ENCODE measurements at regions not wholly inside any gene's neighbourhood (a gene's known extent, or its start where the extent isn't known, plus 50 kb on each side); places are given as distances from the start of the nearest gene placed in this dataset.
"Not testable (repeated sequence)": the region's sequence is repeated elsewhere in the genome, so short reads cannot be mapped to it uniquely, and the experiment has no call there.

DNA sequence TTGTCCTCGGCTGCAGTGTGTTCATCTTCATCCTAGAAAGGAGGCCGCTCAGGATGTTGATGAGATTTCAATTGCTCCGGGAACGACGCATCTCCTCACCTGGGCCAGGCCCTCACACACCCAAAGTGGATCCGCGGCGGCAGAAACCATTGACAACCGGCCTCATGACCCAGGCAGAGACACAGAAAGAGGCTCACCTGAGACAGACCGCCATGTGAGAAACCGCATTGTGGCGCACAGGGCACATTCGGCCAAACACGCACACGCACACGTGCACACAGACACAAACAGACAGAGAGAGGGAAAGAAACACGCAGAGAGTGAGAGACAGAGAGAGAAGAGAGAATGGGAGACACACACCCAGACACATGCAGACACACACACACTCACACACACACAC, 3879.3 kb downstream of the SRGAP2C start:
- peaks cover 17% of the 10 kb centered on the region for H3K36me3 Mint-ChIP-seq (ENCODE audit: low read depth)

DNA sequence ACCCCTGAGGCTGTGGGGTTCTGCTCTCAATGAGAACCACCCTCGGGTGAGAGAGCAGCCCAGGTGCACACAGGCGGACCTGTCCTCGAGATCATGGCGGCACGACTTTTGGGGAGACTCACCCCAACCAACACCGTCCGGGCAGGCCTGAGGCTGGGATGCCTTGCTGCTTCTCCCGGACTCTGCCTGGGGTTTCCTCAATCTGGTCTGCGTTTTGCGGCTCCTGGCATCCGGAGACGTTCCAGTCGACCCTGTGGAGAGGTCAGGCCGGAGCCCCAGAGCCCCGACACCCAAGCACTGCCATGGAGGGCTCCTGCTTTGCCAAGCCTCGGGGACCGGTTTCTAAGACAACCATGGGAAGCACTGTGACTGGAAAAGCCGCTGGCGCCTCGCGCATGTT, 3879.7 kb downstream of the SRGAP2C start:
- Mint-ChIP-seq H3K4me1 (no peaks in the 10 kb centered on the region), H3K36me3 (ENCODE audit: low read depth) (peaks cover 17% of the 10 kb centered on the region), H3K4me3 (no peak overlapping the region), H3K27ac (no peak overlapping the region), H3K9me3 (peaks cover 40% of the 10 kb centered on the region), H3K27me3 (ENCODE audit: low read depth) (no peaks in the 10 kb centered on the region)
- TF ChIP-seq, protein P1, sequence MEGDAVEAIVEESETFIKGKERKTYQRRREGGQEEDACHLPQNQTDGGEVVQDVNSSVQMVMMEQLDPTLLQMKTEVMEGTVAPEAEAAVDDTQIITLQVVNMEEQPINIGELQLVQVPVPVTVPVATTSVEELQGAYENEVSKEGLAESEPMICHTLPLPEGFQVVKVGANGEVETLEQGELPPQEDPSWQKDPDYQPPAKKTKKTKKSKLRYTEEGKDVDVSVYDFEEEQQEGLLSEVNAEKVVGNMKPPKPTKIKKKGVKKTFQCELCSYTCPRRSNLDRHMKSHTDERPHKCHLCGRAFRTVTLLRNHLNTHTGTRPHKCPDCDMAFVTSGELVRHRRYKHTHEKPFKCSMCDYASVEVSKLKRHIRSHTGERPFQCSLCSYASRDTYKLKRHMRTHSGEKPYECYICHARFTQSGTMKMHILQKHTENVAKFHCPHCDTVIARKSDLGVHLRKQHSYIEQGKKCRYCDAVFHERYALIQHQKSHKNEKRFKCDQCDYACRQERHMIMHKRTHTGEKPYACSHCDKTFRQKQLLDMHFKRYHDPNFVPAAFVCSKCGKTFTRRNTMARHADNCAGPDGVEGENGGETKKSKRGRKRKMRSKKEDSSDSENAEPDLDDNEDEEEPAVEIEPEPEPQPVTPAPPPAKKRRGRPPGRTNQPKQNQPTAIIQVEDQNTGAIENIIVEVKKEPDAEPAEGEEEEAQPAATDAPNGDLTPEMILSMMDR (IDR thresholded peaks at IDR 0.05; ENCODE audit: unreplicated experiment in 3 of 3) = no peak

More for the DNA sequence above, 3879.3 kb downstream of the SRGAP2C start:
- H3K9me3 Mint-ChIP-seq = peaks cover 36% of the 10 kb centered on the region
- H3K27me3 Mint-ChIP-seq (ENCODE audit: low read depth); H3K4me3 Mint-ChIP-seq; H3K4me1 Mint-ChIP-seq; H3K27ac Mint-ChIP-seq: not testable (repeated sequence)

DNA sequence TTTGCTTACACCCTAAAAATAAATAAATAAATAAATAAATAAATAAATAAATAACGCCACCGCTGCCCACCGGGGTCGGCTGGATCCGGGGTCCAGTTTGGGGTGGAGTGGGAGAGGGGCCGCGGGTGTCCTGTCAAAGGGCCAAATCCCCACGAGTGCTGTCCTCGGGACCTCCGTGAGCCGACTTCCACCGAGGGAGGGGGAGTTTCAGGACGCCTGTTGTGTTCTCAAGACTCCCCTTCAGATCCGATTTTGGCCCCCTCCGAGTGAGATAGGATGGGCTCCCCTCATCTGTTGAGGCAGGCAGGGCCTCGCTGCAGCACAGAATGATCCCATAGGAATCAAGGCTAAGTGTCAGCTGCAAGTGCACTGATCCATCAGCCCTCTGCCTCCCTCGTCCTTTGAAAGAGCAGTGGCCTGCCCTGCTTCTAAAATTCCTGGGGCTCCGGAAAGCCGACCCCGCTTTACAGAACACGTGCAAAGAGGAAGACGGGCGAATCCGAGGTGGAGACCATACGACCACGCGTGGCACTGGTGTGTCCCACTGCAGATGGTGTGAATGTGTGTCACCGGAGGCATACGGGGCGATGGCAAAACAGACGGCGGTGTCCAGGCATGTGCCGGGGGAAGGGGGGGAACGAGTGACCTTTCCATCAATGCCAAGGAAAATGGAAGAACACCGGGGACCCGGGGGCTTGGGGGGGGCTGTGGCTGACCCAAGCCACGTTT, 3880.5 kb downstream of the SRGAP2C start:
- no peaks in the 10 kb centered on the region for H3K4me1 Mint-ChIP-seq
- H3K27ac Mint-ChIP-seq = no peak overlapping the region
- H3K27me3 Mint-ChIP-seq (ENCODE audit: low read depth) = no peaks in the 10 kb centered on the region
- H3K36me3 Mint-ChIP-seq (ENCODE audit: low read depth) = peaks cover 17% of the 10 kb centered on the region
- H3K9me3 Mint-ChIP-seq = peaks cover 48% of the 10 kb centered on the region
- H3K4me3 Mint-ChIP-seq = no peak overlapping the region
- TF ChIP-seq, protein P1 (IDR thresholded peaks at IDR 0.05; ENCODE audit: unreplicated experiment in 3 of 3) = no peak

DNA sequence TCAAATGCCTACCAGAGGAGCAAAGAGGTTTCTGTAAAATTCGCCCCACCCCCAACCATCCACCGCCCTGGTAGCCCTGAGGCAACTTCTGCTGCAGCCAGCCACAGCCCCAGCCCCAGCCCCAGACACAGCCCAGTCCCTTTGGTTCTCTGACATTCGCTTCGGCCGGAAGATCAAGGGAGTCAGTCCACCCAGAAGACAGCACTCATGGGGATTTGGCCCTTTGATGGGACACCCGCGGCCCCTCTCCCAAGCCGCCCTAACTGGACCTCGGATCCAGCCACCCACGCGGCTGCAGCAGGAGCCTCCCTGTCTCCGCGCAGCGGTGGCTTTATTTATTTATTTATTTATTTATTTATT, 3881.0 kb downstream of the SRGAP2C start:
- no peak overlapping the region for H3K4me3 Mint-ChIP-seq
- no peaks in the 10 kb centered on the region for H3K27me3 Mint-ChIP-seq (ENCODE audit: low read depth)
- H3K27ac Mint-ChIP-seq = no peak overlapping the region
- peaks cover 53% of the 10 kb centered on the region for H3K9me3 Mint-ChIP-seq
- TF ChIP-seq, protein P1 (IDR thresholded peaks at IDR 0.05; ENCODE audit: unreplicated experiment in 3 of 3) = no peak
- H3K36me3 Mint-ChIP-seq (ENCODE audit: low read depth) = peaks cover 17% of the 10 kb centered on the region
- H3K4me1 Mint-ChIP-seq = no peaks in the 10 kb centered on the region

- H3K36me3 Mint-ChIP-seq (ENCODE audit: low read depth) = peaks cover 17% of the 10 kb centered on the region
- no peaks in the 10 kb centered on the region for H3K4me1 Mint-ChIP-seq
- H3K27ac Mint-ChIP-seq = no peak overlapping the region
These were observed 3881.6 kb downstream of the SRGAP2C start for GRCh38 chr1:125066385-125066784.

GRCh38 chr1:125066849-125067248, 3882.1 kb downstream of the SRGAP2C start:
- not testable (repeated sequence) for H3K4me1 Mint-ChIP-seq; H3K4me3 Mint-ChIP-seq; H3K27ac Mint-ChIP-seq; H3K27me3 Mint-ChIP-seq (ENCODE audit: low read depth)
- Mint-ChIP-seq H3K36me3 (ENCODE audit: low read depth) (peaks cover 17% of the 10 kb centered on the region), H3K9me3 (peaks cover 64% of the 10 kb centered on the region)

More at GRCh38 chr1:125066385-125066784, 3881.6 kb downstream of the SRGAP2C start:
- Mint-ChIP-seq H3K27me3 (ENCODE audit: low read depth) (no peaks in the 10 kb centered on the region), H3K9me3 (peaks cover 59% of the 10 kb centered on the region), H3K4me3 (no peak overlapping the region)
- TF ChIP-seq, protein P1 (IDR thresholded peaks at IDR 0.05; ENCODE audit: unreplicated experiment in 3 of 3) = no peak

- Mint-ChIP-seq H3K9me3 (peaks cover 64% of the 10 kb centered on the region), H3K27me3 (ENCODE audit: low read depth) (no peaks in the 10 kb centered on the region), H3K27ac (no peak overlapping the region), H3K4me1 (no peaks in the 10 kb centered on the region), H3K4me3 (no peak overlapping the region), H3K36me3 (ENCODE audit: low read depth) (peaks cover 37% of the 10 kb centered on the region)
- TF ChIP-seq, protein P1 (IDR thresholded peaks at IDR 0.05; ENCODE audit: unreplicated experiment in 3 of 3) = no peak
These were observed 3895.3 kb downstream of the SRGAP2C start for GRCh38 chr1:125080077-125080476.

All from nephron (organoid).